Urinary bladder (tissue), 3 donors: ENCODE measurements at regions not wholly inside any gene's neighbourhood (a gene's known extent, or its start where the extent isn't known, plus 50 kb on each side); places are given as distances from the start of the nearest gene placed in this dataset.

Source experiments
- DNase-seq: peaks from one replicate; pipeline ENCODE4 v3.0.0-alpha.2; 2015; ENCODE audit errors: extremely low spot score
- H3K27ac ChIP-seq: one replicate; pipeline ENCODE4 v1.5.1; 2013; ENCODE audit warnings: low read depth, mild to moderate bottlenecking, moderate library complexity
- H3K36me3 ChIP-seq: one replicate; pipeline ENCODE4 v1.6.1; 2013; ENCODE audit warnings: mild to moderate bottlenecking, moderate library complexity; ENCODE audit not compliant: insufficient read depth
- H3K4me1 ChIP-seq: one replicate; pipeline ENCODE4 v1.6.1; 2013; ENCODE audit warnings: mild to moderate bottlenecking, moderate library complexity; ENCODE audit not compliant: insufficient read depth
- H3K4me3 ChIP-seq: one replicate; pipeline ENCODE4 v1.5.1; 2013; ENCODE audit warnings: low read depth, low read length
- WGBS: extraction: QIAGEN DNeasy Blood & Tissue Kit; methylation state at CpG from one replicate; pipeline ENCODE4 v1.1.7; 2013; 5-methylcytosine and 5-hydroxymethylcytosine counted together
- donor health status: healthy with polysubstance abuse.
- donor health status: healthy.

DNA sequence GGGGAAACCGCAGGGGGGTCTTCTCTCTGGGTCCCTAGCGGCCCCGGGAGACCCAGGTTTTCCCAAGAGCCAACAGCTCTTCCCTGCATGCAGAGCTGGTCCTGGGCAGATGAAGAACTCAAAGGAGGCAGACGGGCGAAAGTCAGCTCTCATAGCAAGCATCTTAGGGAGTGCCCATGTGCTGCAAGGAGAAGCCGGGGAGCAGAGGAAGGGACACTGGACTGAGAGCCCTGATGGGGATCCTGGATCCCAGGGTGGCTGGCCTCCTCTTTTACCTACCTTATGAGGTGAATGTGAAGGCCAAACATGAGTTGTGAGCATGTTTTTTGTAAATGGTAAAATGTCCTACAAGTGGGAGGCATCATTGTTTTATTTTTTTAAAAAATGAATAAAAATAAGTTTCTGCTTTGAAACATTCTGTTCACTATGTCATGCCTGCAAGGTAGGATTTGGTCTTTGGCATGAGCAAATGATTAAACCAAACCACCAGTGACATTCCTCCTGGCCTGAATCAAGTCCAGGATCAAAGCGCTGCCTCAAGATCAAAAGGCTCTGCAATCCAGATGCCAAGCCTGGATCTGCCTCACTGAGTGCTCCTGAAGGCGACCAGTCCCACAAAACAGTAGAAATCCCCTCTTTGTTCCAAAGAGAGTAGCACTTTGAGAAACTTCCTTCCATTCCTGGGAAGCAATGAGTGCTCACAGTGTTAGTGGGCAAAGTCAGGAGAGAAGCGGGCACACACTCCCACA, 92.2 kb upstream of the SERP2 start:
- H3K4me3 ChIP-seq: no peak overlapping the region
- no peaks in the 10 kb centered on the region for H3K36me3 ChIP-seq
- no peak overlapping the region for H3K27ac ChIP-seq
- H3K4me1 ChIP-seq: no peaks in the 10 kb centered on the region
- WGBS: 95% methylated on average over 9 of the region's 9 CpGs
- DNase-seq: no peak

DNA sequence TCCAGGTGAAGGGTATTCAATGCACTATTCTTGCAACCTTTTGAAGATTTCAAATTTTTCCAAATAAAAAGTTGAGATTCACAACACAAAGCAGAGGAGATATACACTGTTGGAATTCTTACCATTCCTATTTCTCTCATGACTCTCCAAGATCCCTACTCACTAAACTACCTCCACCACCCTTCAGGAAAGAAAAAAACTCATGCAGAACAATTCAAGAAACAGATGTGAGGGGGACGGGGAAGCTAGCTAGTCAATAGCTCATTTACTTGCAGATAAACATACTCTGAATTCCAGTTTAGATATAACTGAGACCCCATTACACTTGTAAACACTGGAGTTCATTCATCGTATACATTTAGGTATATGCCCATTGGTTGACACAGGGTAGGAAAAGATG, 90.0 kb upstream of the SERP2 start:
- H3K27ac ChIP-seq: no peak overlapping the region
- H3K4me3 ChIP-seq: no peak overlapping the region
- DNase-seq: no peak
- H3K4me1 ChIP-seq: no peaks in the 10 kb centered on the region
- no peaks in the 10 kb centered on the region for H3K36me3 ChIP-seq
- WGBS: 69% methylated on average over 2 of the region's 2 CpGs

DNA sequence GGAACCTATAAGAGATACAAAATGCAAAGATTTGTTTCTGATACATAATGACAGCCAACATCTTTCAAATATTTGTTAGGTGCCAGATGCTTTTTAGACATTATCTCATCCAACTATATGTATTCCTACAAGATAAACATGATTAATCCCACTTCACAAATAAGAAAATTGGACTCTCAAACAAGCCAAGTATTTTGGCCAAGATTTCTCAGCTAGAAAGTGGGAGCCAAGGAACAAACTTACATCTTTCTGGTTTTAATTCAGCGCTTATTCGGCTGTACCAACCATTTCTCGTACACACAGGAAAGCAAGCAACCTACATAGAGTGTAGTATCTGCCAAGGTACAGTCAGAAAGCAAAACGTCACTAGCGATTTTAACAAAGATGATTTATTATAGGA, 85.7 kb upstream of the SERP2 start:
- Histone ChIP-seq H3K27ac (no peak overlapping the region), H3K36me3 (no peaks in the 10 kb centered on the region), H3K4me3 (no peak overlapping the region), H3K4me1 (no peaks in the 10 kb centered on the region)
- 60% methylated on average over 5 of the region's 5 CpGs for WGBS
- DNase-seq: no peak

DNA sequence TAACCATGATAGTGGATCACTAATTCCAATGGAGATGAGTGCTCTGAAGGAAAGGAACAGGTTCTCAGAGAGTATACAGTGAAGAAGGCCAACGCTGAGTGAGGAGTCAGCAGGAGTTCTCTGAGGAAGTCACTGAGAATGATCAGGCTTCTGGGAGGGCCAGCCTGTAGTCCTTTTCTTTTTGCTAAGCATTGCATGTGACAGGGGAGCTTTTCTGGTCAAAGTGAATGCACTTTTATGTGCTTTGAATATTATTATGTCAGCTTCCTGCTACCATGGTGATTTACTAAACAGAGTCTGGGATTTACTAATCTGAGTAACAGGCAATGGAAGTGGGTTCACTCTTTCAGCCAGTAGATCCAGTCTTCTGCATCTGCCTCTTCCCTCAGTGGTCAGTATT, 81.1 kb upstream of the SERP2 start:
- no peak for DNase-seq
- no peaks in the 10 kb centered on the region for H3K4me1 ChIP-seq
- WGBS: 72% methylated on average over 1 of the region's 1 CpG
- H3K27ac ChIP-seq: no peak overlapping the region
- H3K36me3 ChIP-seq: no peaks in the 10 kb centered on the region
- no peak overlapping the region for H3K4me3 ChIP-seq

DNA sequence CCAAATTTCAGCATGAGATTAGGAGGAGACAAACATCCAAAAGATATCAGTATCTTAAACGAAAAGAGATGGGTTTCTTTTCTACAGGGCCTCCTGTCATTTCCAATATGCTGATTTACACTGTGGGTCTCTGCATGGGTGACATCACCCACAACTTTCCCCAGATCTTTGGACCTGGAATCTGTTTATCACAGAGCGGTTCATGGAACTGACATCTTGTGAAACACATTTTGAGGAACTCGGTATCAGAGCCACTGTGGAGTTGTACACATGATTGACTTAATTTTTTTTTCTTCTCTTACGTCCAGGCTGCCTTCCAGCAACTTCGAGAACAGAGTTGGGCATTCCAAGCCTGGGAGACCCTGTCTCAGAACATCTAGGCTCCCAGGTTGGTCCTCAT, 80.2 kb upstream of the SERP2 start:
- DNase-seq: no peak
- WGBS: 75% methylated on average over 5 of the region's 5 CpGs
- no peak overlapping the region for H3K27ac ChIP-seq
- no peak overlapping the region for H3K4me3 ChIP-seq
- no peaks in the 10 kb centered on the region for H3K36me3 ChIP-seq
- H3K4me1 ChIP-seq: no peaks in the 10 kb centered on the region

DNA sequence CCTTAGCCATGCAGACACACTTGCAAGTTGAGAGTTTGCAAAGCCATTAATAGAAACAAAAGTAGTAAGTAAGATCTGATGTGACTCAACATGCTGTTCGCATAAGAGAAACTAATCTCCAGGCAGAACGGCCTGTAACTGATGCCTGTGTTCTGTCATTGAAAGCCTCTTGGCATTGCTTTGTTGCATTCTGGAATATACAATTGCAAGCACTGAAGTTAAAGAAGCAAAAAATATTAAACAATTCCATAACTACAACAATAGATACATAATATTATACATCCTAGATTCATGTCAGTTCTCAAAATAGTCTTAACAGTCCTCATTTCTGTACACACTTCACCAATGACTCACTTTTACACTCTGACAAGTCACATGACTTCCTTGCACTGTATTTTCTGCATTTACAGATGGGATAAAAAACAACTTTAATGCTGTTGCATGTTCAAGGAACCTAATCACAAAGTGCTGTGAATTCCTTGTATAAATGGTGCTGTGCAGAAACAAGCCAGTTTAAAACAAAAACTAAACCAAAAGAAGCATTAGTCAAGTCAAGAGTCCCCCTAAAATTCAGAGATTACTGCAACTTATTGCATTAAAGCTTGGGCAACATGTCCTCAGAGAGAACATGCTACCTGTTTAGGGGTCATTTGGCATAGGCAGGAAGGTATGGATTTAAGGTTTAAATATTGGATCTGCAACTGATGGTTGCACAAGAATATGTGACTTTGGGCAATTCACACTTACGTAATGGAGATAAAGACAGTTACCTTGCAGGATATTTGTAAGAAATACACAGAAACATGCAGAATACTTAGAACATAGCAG, 79.5 kb upstream of the SERP2 start:
- Histone ChIP-seq H3K36me3 (no peaks in the 10 kb centered on the region), H3K4me1 (no peaks in the 10 kb centered on the region), H3K4me3 (no peak overlapping the region), H3K27ac (no peak overlapping the region)
- no peak for DNase-seq
- 40% methylated on average over 3 of the region's 3 CpGs for WGBS

DNA sequence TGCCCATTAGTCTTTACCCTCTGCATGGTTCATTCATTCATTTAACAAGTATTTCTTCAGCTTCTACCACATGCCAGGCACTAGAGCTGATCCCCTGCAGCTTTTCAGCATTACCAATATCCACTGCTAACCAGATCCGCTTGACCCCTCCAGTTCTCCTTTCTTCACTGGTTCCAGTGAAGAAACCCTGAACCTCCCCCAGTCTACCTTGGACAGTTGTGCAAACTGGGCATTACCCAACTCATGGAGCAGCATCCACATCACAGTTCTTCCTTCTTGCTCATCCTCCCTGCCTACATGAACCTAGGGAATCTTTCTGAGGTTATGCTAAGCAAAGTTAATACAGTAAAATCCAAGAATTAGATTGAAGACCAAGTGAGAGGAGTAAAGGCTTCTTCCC, 78.7 kb upstream of the SERP2 start:
- no peaks in the 10 kb centered on the region for H3K4me1 ChIP-seq
- H3K36me3 ChIP-seq: no peaks in the 10 kb centered on the region
- no peak overlapping the region for H3K27ac ChIP-seq
- no peak overlapping the region for H3K4me3 ChIP-seq
- DNase-seq: no peak
- WGBS: 94% methylated on average over 1 of the region's 1 CpG

DNA sequence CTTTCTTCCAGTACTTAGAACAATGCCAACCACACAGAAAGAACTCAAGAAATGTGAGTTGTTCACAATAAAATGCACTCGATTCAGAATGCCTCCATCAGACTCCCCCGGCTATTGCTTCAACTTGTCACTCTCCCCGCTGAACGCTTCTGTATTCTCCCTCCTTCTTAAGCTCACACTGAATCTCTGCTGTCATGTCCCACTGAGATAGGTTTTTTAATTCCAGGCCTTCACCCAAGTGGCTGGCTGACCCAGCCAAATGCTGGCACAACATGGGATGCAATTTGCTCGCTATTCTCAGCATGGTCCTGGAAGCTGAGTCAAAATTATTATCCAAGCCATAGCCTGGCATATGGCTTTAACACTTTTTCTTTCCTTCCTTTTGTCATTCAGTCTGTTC, 76.8 kb upstream of the SERP2 start:
- Histone ChIP-seq H3K27ac (no peak overlapping the region), H3K4me3 (no peak overlapping the region), H3K4me1 (no peaks in the 10 kb centered on the region), H3K36me3 (no peaks in the 10 kb centered on the region)
- DNase-seq: no peak
- 90% methylated on average over 5 of the region's 5 CpGs for WGBS

DNA sequence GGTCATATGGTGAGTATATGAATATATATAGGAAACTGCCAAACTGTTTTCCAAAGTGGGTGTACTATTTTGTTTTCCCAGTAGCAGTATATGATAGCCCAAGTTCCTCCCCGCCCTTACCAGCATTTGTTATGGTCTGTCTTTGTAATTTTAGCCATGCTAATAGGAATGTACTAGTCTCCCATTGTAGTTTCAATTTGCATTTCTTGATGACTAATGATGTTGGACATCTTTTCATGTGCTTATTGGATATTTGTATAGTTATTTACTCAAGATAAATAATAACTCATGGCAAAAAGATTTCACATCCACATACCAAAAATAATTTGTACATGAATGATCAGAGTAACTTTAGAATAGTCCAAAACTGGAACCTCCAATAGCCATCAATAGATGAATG, 75.3 kb upstream of the SERP2 start:
- no peaks in the 10 kb centered on the region for H3K4me1 ChIP-seq
- no peaks in the 10 kb centered on the region for H3K36me3 ChIP-seq
- H3K27ac ChIP-seq: no peak overlapping the region
- no peak for DNase-seq
- no peak overlapping the region for H3K4me3 ChIP-seq
- 97% methylated on average over 1 of the region's 1 CpG for WGBS

DNA sequence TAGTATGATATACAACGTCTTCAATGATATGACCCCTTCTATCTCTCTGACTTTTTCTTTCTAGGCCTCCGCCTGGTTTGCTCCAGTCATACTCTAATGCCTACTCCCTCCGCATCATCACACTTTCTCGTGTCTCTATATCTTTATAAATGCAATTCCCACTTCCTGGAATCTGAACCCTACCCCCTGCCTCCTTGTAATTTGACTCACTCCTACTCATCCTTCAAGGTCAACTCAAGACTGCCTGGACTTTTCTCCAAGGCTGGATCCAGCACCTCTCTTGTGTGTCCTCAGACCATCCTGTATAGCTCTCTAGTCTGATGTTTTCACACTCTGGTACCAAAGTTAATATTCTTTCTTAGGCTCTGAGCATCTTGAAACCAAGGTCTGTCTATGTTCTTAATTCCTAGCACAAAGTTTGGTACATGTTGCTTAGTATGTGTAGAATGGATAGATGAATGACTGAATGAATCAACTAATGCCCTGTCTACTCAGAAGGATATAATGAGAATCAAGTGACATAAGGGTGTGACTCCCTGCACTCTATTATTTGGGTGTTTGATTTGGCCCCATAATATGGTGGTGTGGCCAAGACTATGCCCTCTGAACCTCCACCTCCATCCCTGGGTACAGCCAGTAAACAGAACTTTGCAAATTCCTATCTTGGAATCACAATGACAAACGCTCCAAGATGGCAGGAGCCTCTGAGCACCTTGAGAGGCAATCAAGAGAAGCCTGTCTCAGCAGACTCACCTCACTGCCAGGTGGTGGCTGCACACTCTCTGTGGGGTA, 74.3 kb upstream of the SERP2 start:
- 85% methylated on average over 5 of the region's 5 CpGs for WGBS
- H3K4me3 ChIP-seq: no peak overlapping the region
- no peaks in the 10 kb centered on the region for H3K36me3 ChIP-seq
- H3K4me1 ChIP-seq: no peaks in the 10 kb centered on the region
- H3K27ac ChIP-seq: no peak overlapping the region
- no peak for DNase-seq

DNA sequence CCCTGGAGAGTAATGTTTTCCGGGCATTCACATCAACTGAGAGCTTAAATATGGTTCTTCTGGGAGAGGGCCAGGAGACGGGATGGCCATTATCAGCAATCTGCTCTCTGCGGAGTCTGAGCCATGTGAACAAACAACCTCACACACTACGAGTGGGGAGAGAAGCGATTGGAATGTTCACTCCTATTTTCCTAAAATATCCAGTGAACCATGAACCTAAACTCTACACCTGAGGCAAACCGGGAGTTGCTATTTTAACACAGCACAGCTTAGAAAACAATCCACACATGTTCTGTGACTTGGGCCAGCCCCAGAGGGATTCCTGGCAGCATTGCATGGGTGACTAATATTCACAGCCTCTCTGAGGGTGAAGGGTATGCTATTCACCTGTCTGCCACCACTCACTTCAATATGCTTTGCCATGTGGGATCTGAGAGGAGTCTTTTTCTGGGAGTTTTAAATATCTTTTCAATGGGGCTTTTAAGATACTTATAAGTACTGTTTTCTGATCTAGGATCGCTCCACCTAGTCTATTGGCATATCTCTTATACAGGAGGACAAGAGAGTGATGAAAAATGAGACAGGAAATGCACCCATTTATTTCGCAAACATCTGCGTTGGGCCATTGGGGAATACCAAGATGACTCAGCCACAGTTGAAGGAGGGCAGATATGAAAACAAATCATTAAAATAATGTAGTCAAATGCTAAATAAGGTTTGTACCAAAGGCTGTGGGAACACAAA, 72.6 kb upstream of the SERP2 start:
- no peaks in the 10 kb centered on the region for H3K36me3 ChIP-seq
- H3K4me3 ChIP-seq: no peak overlapping the region
- DNase-seq: no peak
- WGBS: 40% methylated on average over 9 of the region's 9 CpGs
- no peak overlapping the region for H3K27ac ChIP-seq
- H3K4me1 ChIP-seq: no peaks in the 10 kb centered on the region

DNA sequence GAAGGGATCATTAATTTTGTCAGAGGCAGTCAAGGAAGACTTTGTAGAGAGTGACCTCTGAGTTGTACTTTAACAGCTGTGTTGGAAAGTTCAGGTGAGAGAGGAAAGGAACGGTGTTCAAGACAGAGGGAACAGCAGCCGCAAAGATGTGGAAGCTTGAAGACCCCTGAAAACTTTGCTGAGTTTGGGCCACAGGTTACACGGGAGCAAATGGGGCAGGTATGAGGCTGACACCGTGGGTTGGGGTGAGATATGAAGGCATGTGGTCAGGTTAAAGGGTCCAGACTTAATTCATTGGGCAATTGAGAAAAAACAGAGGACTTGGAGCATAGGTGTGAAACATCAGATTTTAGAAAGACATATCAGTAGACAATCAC, 72.0 kb upstream of the SERP2 start:
- WGBS: 83% methylated on average over 4 of the region's 4 CpGs
- H3K27ac ChIP-seq: no peak overlapping the region
- no peaks in the 10 kb centered on the region for H3K4me1 ChIP-seq
- H3K36me3 ChIP-seq: no peaks in the 10 kb centered on the region
- DNase-seq: no peak
- H3K4me3 ChIP-seq: no peak overlapping the region

DNA sequence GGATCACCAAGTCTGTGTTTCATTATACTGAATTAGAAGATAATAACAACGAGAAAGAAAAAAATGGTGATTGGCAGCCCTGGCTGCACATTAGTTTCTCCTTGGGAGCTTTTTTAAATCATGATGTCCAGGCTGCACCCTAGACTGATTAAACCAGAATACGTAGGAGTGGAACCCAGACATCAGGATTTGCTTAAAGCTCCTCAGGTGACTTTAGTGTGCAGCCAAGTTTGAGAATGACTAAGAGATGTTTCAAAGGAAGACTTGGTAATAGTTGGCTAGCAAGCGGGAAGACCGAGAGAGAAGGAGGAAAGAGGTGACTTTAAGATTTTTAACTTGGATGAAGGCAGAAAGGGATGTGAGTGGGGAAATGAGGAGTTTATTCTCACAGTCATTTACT, 71.4 kb upstream of the SERP2 start:
- Histone ChIP-seq H3K4me1 (no peaks in the 10 kb centered on the region), H3K27ac (no peak overlapping the region), H3K36me3 (no peaks in the 10 kb centered on the region), H3K4me3 (no peak overlapping the region)
- no peak for DNase-seq
- 93% methylated on average over 4 of the region's 4 CpGs for WGBS
